NCI-H1105 treated with DMSO at 0.1 percent for 48 hours (cell line): ENCODE measurements at regions not wholly inside any gene's neighbourhood (a gene's known extent, or its start where the extent isn't known, plus 50 kb on each side); places are given as distances from the start of the nearest gene placed in this dataset.

Source experiments
- DNase-seq: peaks from one replicate; lab custom pipeline; 2025; lab: John Stamatoyannopoulos, UW

DNA sequence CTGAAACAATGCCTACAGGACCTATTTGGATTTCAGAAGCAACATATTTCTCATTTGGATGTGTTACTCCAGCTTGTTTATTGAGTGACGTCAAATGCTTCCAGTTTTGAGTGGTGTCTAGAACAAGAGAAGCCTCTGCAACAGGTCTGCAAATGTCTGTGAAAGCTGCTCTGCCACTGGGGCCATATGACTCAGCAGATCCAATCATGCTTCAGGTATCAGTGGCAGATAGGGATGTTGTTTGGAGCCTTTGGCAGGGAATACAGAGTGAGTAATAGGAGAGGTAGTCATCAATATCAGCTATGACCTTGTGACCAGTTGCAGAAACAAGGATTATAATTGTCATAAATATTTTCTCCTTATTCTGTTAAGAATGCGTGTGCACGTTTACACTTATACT, 141.1 kb upstream of the ZXDA start:
- no peak for DNase-seq

DNA sequence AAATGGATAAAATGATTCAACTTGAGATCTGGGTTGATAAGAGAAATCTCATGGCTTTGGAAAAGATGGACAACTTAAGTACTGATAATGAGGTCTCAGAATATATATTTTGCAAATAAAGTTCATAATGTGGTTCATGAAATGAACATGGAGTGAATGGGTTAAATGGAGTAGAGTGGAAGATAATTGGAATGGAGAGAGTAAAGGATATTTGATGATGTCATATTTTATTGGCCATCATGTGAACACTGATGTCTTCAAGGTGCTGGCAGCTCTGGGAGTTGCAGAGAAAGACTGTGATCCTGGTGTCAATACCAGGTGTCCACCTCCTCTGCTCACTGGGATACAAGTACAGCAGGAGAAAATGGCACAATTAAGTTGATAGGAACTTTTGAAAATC, 133.9 kb upstream of the ZXDA start:
- DNase-seq, result no peak

GRCh38 chrX:58025979-58026378, 115.7 kb upstream of the ZXDA start:
- DNase-seq, result peak; percentile 42

- no peak for DNase-seq
Observed at GRCh38 chrX:57985951-57986350, 75.7 kb upstream of the ZXDA start.

GRCh38 chrX:57984620-57985019, 74.4 kb upstream of the ZXDA start:
- no peak for DNase-seq

GRCh38 chrX:57977992-57978391, 67.7 kb upstream of the ZXDA start:
- no peak for DNase-seq

GRCh38 chrX:57964975-57965374, 54.7 kb upstream of the ZXDA start:
- no peak for DNase-seq
